Cardiac fibroblast (primary cell): ENCODE measurements at regions not wholly inside any gene's neighbourhood (a gene's known extent, or its start where the extent isn't known, plus 50 kb on each side); places are given as distances from the start of the nearest gene placed in this dataset.

Experiments
- DNase-seq, 2 donors: peaks; one replicate each; pipeline versions ENCODE4 v3.0.0 to v3.0.0-alpha.2; 2010; ENCODE audit warnings: low read depth in 2 of 2
- H3K4me3 ChIP-seq, 2 donors: replicated peaks in 1 of 2; 1 replicate in 1 of 2; 2 replicates in 1 of 2; pipeline ENCODE4 v1.5.1; 2011; ENCODE audit warnings: low read depth in 2 of 2, low read length in 2 of 2, mild to moderate bottlenecking in 2 of 2, moderate library complexity in 1 of 2
- TF ChIP-seq, protein P1 (sequence below): IDR thresholded peaks from one replicate; pipeline ENCODE4 v1.5.1; 2011; ENCODE audit warnings: low read depth, mild to moderate bottlenecking, low read length, inconsistent platforms

- TF ChIP-seq, protein P1, sequence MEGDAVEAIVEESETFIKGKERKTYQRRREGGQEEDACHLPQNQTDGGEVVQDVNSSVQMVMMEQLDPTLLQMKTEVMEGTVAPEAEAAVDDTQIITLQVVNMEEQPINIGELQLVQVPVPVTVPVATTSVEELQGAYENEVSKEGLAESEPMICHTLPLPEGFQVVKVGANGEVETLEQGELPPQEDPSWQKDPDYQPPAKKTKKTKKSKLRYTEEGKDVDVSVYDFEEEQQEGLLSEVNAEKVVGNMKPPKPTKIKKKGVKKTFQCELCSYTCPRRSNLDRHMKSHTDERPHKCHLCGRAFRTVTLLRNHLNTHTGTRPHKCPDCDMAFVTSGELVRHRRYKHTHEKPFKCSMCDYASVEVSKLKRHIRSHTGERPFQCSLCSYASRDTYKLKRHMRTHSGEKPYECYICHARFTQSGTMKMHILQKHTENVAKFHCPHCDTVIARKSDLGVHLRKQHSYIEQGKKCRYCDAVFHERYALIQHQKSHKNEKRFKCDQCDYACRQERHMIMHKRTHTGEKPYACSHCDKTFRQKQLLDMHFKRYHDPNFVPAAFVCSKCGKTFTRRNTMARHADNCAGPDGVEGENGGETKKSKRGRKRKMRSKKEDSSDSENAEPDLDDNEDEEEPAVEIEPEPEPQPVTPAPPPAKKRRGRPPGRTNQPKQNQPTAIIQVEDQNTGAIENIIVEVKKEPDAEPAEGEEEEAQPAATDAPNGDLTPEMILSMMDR = no peak
- peak in 1 of 2 donors; percentile 11 for DNase-seq
These were observed 403.3 kb downstream of the ETNK1 start for GRCh38 chr12:23028158-23028802.

GRCh38 chr12:23029185-23029584, 404.2 kb downstream of the ETNK1 start:
- TF ChIP-seq, protein P1 = no peak
- no peak overlapping the region for H3K4me3 ChIP-seq
- DNase-seq = no peak

More at GRCh38 chr12:23028158-23028802, 403.3 kb downstream of the ETNK1 start:
- no peak overlapping the region for H3K4me3 ChIP-seq

- no peak for DNase-seq
- TF ChIP-seq, protein P1 = no peak
- H3K4me3 ChIP-seq = no peak overlapping the region
These were observed 414.9 kb downstream of the ETNK1 start for GRCh38 chr12:23039834-23040233.

- DNase-seq = no peak
- H3K4me3 ChIP-seq = no peak overlapping the region
- TF ChIP-seq, protein P1 = no peak
These were observed 416.8 kb downstream of the ETNK1 start for GRCh38 chr12:23041774-23042173.

DNA sequence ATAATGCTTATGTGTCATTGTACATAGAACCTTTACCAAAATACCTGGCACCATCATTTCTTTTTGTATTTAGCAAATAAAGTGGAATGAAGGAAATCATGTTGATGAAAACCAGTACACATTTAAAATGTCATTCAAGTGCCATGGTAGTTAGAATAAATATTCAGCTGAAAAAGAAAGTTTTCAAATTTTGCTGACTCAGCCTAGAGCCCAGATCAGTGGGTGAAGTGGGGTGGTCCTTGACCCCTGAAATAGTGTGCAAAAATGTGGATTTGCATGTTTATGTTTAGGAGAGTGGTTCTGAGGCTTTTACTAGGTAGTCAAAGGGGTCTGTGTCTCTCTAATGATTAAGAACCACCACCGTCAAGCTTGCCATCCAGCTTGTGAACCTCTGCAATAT, 418.7 kb downstream of the ETNK1 start:
- TF ChIP-seq, protein P1 = no peak
- DNase-seq = no peak
- H3K4me3 ChIP-seq = no peak overlapping the region

- no peak overlapping the region for H3K4me3 ChIP-seq
- TF ChIP-seq, protein P1 = no peak
- DNase-seq = peak in 1 of 2 donors; percentile 63
These were observed 424.2 kb downstream of the ETNK1 start for GRCh38 chr12:23049180-23049579.

GRCh38 chr12:23055004-23055403, 430.0 kb downstream of the ETNK1 start:
- H3K4me3 ChIP-seq = no peak overlapping the region
- TF ChIP-seq, protein P1 = peak; percentile 68
- DNase-seq = peak; percentile 3 to 55
